Mesenchymal stem cell (in vitro differentiated cells and primary cell): ENCODE measurements at regions not wholly inside any gene's neighbourhood (a gene's known extent, or its start where the extent isn't known, plus 50 kb on each side); places are given as distances from the start of the nearest gene placed in this dataset.

Experiments
- DNase-seq: peaks from one replicate; pipeline ENCODE4 v3.0.0-alpha.2; 2013
- H2AFZ ChIP-seq: one replicate; pipeline ENCODE4 v1.6.1; 2013; ENCODE audit warnings: low read depth, mild to moderate bottlenecking, control low read depth, inconsistent platforms, low read length, moderate library complexity
- H2AK5ac ChIP-seq: 2 replicates; pipeline ENCODE4 v1.6.1; 2013; ENCODE audit warnings: low read length, moderate library complexity, mild to moderate bottlenecking, inconsistent platforms; ENCODE audit not compliant: severe bottlenecking
- H2BK120ac ChIP-seq: one replicate; pipeline ENCODE4 v1.6.1; 2013; ENCODE audit warnings: low read depth, mild to moderate bottlenecking, inconsistent platforms, low read length, moderate library complexity
- H2BK12ac ChIP-seq, 2 experiments: one replicate each; pipeline ENCODE4 v1.6.1; 2013; ENCODE audit warnings: inconsistent platforms in 2 of 2, low read length in 2 of 2, mild to moderate bottlenecking in 2 of 2, moderate library complexity in 2 of 2, control low read depth in 1 of 2
- H2BK15ac ChIP-seq: one replicate; pipeline ENCODE4 v1.6.1; 2013; ENCODE audit warnings: mild to moderate bottlenecking, low read depth, inconsistent platforms; ENCODE audit not compliant: poor library complexity, severe bottlenecking
- H2BK5ac ChIP-seq: 2 replicates; pipeline ENCODE4 v1.6.1; 2013; ENCODE audit warnings: low read depth, mild to moderate bottlenecking, low read length, control low read depth, inconsistent platforms; ENCODE audit not compliant: poor library complexity, severe bottlenecking
- H3K14ac ChIP-seq, 2 experiments: one replicate each; pipeline ENCODE4 v1.6.1; 2013; ENCODE audit warnings: inconsistent platforms in 2 of 2, low read length in 2 of 2, control low read depth in 1 of 2, mild to moderate bottlenecking in 1 of 2, moderate library complexity in 1 of 2
- H3K18ac ChIP-seq, 2 experiments: one replicate each; pipeline ENCODE4 v1.6.1; 2013; ENCODE audit warnings: inconsistent platforms in 2 of 2, low read length in 2 of 2, control low read depth in 1 of 2, low read depth in 1 of 2, mild to moderate bottlenecking in 1 of 2
- H3K23ac ChIP-seq, 2 experiments: one replicate each; pipeline ENCODE4 v1.6.1; 2013; ENCODE audit warnings: inconsistent platforms in 2 of 2, low read length in 2 of 2, mild to moderate bottlenecking in 2 of 2, moderate library complexity in 2 of 2, control low read depth in 1 of 2
- H3K27ac ChIP-seq: 2 replicates; pipeline ENCODE4 v1.5.1; 2013; ENCODE audit warnings: mild to moderate bottlenecking, moderate library complexity, low read length, control low read depth, inconsistent platforms; ENCODE audit not compliant: poor library complexity, severe bottlenecking
- H3K27me3 ChIP-seq, 2 experiments: 2 replicates each; pipeline versions ENCODE4 v1.6.1 to v1.7.0; 2013; ENCODE audit warnings: low read length in 2 of 2, mild to moderate bottlenecking in 2 of 2, moderate library complexity in 2 of 2, control low read depth in 1 of 2, inconsistent platforms in 1 of 2; ENCODE audit not compliant: control insufficient read depth in 1 of 2, insufficient read depth in 1 of 2
- H3K36me3 ChIP-seq, 2 experiments: 2 replicates each; pipeline versions ENCODE4 v1.6.1 to v1.7.0; 2013; ENCODE audit warnings: low read length in 2 of 2, control low read depth in 1 of 2, inconsistent platforms in 1 of 2, low read depth in 1 of 2, mild to moderate bottlenecking in 1 of 2; ENCODE audit not compliant: insufficient read depth in 2 of 2, control insufficient read depth in 1 of 2
- H3K4ac ChIP-seq, 2 experiments: one replicate each; pipeline ENCODE4 v1.6.1; 2013; ENCODE audit warnings: inconsistent platforms in 2 of 2, low read length in 2 of 2, mild to moderate bottlenecking in 2 of 2, moderate library complexity in 2 of 2, control low read depth in 1 of 2, low read depth in 1 of 2
- H3K4me1 ChIP-seq: 2 replicates; pipeline ENCODE4 v1.6.1; 2013; ENCODE audit warnings: low read depth, low read length, control low read depth; ENCODE audit not compliant: control insufficient read depth, insufficient read depth
- H3K4me2 ChIP-seq: 2 replicates; pipeline ENCODE4 v1.6.1; 2013; ENCODE audit warnings: low read length, mild to moderate bottlenecking, inconsistent platforms; ENCODE audit not compliant: poor library complexity, severe bottlenecking
- H3K4me3 ChIP-seq, 2 experiments: 2 replicates each; pipeline versions ENCODE4 v1.5.1 to v1.7.0; 2013; ENCODE audit warnings: low read length in 2 of 2, mild to moderate bottlenecking in 2 of 2, control low read depth in 1 of 2, low read depth in 1 of 2; ENCODE audit not compliant: insufficient read depth in 1 of 2
- H3K79me1 ChIP-seq: replicated peaks from 2 replicates; pipeline ENCODE4 v1.6.1; 2013; ENCODE audit warnings: mild to moderate bottlenecking, control low read depth, low read length, inconsistent platforms; ENCODE audit not compliant: poor library complexity, severe bottlenecking
- H3K9ac ChIP-seq: 2 replicates; pipeline ENCODE4 v1.7.0; 2013; ENCODE audit warnings: mild to moderate bottlenecking, low read length, moderate library complexity
- H3K9me3 ChIP-seq: 2 replicates; pipeline ENCODE4 v1.7.0; 2013; ENCODE audit warnings: mild to moderate bottlenecking, low read length; ENCODE audit not compliant: control insufficient read depth
- H4K8ac ChIP-seq: one replicate; pipeline ENCODE4 v1.6.1; 2013; ENCODE audit warnings: inconsistent platforms, mild to moderate bottlenecking, low read length, moderate library complexity
- H4K91ac ChIP-seq: one replicate; pipeline ENCODE4 v1.6.1; 2013; ENCODE audit warnings: mild to moderate bottlenecking, low read length, inconsistent platforms
- WGBS: methylation state at CpG from one replicate; pipeline ENCODE4 v1.1.7; 2013; ENCODE audit warnings: mixed read lengths; 5-methylcytosine and 5-hydroxymethylcytosine counted together

GRCh38 chr6:27098956-27099355 lies 148.5 kb upstream of the PRSS16 start:
- peaks cover 3% of the 10 kb centered on the region for H3K4me1 ChIP-seq
- no peak overlapping the region for H2BK120ac ChIP-seq
- no peak overlapping the region for H3K18ac ChIP-seq
- DNase-seq: no peak
- H3K79me1 ChIP-seq: no peaks in the 10 kb centered on the region
- H2BK15ac ChIP-seq: no peak overlapping the region
- 92% methylated on average over 19 of the region's 19 CpGs for WGBS
- no peak overlapping the region for H3K4me3 ChIP-seq
- no peak overlapping the region for H3K4ac ChIP-seq
- no peak overlapping the region for H2BK5ac ChIP-seq
- no peak overlapping the region for H4K8ac ChIP-seq
- no peak overlapping the region for H3K9ac ChIP-seq
- no peak overlapping the region for H3K23ac ChIP-seq
- no peak overlapping the region for H4K91ac ChIP-seq
- H3K27ac ChIP-seq: no peak overlapping the region
- no peaks in the 10 kb centered on the region for H3K9me3 ChIP-seq
- H3K27me3 ChIP-seq: peaks cover 0 to 5% of the 10 kb centered on the region in 2 experiments
- H2BK12ac ChIP-seq: no peak overlapping the region
- no peak overlapping the region for H3K4me2 ChIP-seq
- no peak overlapping the region for H2AFZ ChIP-seq
- H3K36me3 ChIP-seq: no peaks in the 10 kb centered on the region
- H2AK5ac ChIP-seq: no peak overlapping the region
- H3K14ac ChIP-seq: no peak overlapping the region

- Histone ChIP-seq H3K23ac (no peak overlapping the region), H3K9me3 (no peaks in the 10 kb centered on the region), H2BK12ac (no peak overlapping the region), H3K4ac (no peak overlapping the region), H3K36me3 (no peaks in the 10 kb centered on the region), H3K4me3 (no peak overlapping the region), H2AFZ (no peak overlapping the region), H2BK15ac (no peak overlapping the region), H2BK120ac (no peak overlapping the region), H3K27ac (no peak overlapping the region), H3K27me3 (peaks cover 3% of the 10 kb centered on the region in 2 experiments), H3K79me1 (no peaks in the 10 kb centered on the region), H4K91ac (no peak overlapping the region), H3K9ac (no peak overlapping the region), H4K8ac (no peak overlapping the region), H3K18ac (no peak overlapping the region), H3K4me2 (no peak overlapping the region), H3K4me1 (peaks cover 3% of the 10 kb centered on the region), H2BK5ac (no peak overlapping the region), H3K14ac (no peak overlapping the region), H2AK5ac (no peak overlapping the region)
- no CpG with 5 or more reads among the region's 3 CpGs for WGBS
- no peak for DNase-seq
Observed at GRCh38 chr6:27100921-27101320, 146.6 kb upstream of the PRSS16 start.

- Histone ChIP-seq H3K36me3 (no peaks in the 10 kb centered on the region), H3K4ac (no peak overlapping the region), H3K4me2 (no peak overlapping the region), H2BK15ac (no peak overlapping the region), H3K23ac (no peak overlapping the region), H2BK12ac (no peak overlapping the region), H3K4me1 (peaks cover 1% of the 10 kb centered on the region), H3K14ac (no peak overlapping the region), H3K9me3 (no peaks in the 10 kb centered on the region), H3K4me3 (no peak overlapping the region), H4K91ac (no peak overlapping the region), H2AK5ac (no peak overlapping the region), H3K27ac (no peak overlapping the region), H3K79me1 (no peaks in the 10 kb centered on the region), H2BK120ac (no peak overlapping the region), H4K8ac (no peak overlapping the region), H3K9ac (no peak overlapping the region), H3K18ac (no peak overlapping the region), H2AFZ (no peak overlapping the region), H2BK5ac (no peak overlapping the region), H3K27me3 (peaks cover 0 to 3% of the 10 kb centered on the region in 2 experiments)
- DNase-seq: no peak
- WGBS: 91% methylated on average over 3 of the region's 3 CpGs
Observed at GRCh38 chr6:27101824-27102223, 145.7 kb upstream of the PRSS16 start.

GRCh38 chr6:27106382-27106781 lies 141.1 kb upstream of the PRSS16 start:
- Histone ChIP-seq H3K9ac (no peak overlapping the region), H3K4me3 (no peak overlapping the region), H3K79me1 (no peaks in the 10 kb centered on the region), H2BK12ac (no peak overlapping the region), H2BK5ac (no peak overlapping the region), H3K27ac (no peak overlapping the region), H2AK5ac (no peak overlapping the region), H2BK15ac (no peak overlapping the region), H2BK120ac (no peak overlapping the region), H3K4me2 (no peak overlapping the region), H3K36me3 (no peaks in the 10 kb centered on the region), H4K8ac (no peak overlapping the region), H3K23ac (no peak overlapping the region), H3K27me3 (peaks cover 0 to 3% of the 10 kb centered on the region in 2 experiments), H4K91ac (no peak overlapping the region), H3K9me3 (no peaks in the 10 kb centered on the region), H3K18ac (no peak overlapping the region), H3K4ac (no peak overlapping the region), H2AFZ (no peak overlapping the region), H3K4me1 (no peaks in the 10 kb centered on the region), H3K14ac (no peak overlapping the region)
- WGBS: 85% methylated on average over 3 of the region's 3 CpGs
- DNase-seq: no peak
